ENCODE measurements at regions not wholly inside any gene's neighbourhood (a gene's known extent, or its start where the extent isn't known, plus 50 kb on each side); places are given as distances from the start of the nearest gene placed in this dataset.
"Not testable (repeated sequence)": the region's sequence is repeated elsewhere in the genome, so short reads cannot be mapped to it uniquely, and the experiment has no call there.

DNA sequence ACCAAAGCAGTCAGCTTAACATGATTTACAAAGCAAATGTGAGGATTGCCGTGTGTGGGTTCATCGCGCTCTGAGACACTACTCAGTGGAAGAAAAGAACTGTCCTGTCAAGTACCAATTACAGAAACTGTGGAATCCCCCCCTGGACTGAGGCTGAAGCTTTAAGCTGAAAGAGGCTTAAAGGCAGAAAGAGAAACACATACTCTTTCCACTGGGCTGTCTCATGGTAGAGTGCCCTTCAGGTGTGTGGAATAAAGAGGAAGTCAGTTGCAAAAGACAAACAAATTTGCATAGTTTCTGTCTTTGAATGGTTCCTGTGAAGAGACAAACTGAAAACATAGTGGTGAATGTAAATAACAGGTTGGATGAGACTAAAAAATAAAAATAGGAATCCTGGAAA is 560.4 kb upstream of the SYNCRIP start:
- Mint-ChIP-seq H3K36me3 (ENCODE audit: unreplicated experiment) (no peaks in the 10 kb centered on the region), H3K27ac (ENCODE audit: unreplicated experiment) (no peak overlapping the region), H3K4me1 (ENCODE audit: unreplicated experiment) (no peaks in the 10 kb centered on the region), H3K4me3 (ENCODE audit: unreplicated experiment) (no peak overlapping the region), H3K27me3 (ENCODE audit: unreplicated experiment) (no peaks in the 10 kb centered on the region), H3K9me3 (ENCODE audit: unreplicated experiment) (peaks cover 14% of the 10 kb centered on the region)
- TF ChIP-seq CTCF (IDR thresholded peaks at IDR 0.05) = no peak
- DNase-seq (ENCODE audit: extremely low spot score, unreplicated experiment) = no peak

DNA sequence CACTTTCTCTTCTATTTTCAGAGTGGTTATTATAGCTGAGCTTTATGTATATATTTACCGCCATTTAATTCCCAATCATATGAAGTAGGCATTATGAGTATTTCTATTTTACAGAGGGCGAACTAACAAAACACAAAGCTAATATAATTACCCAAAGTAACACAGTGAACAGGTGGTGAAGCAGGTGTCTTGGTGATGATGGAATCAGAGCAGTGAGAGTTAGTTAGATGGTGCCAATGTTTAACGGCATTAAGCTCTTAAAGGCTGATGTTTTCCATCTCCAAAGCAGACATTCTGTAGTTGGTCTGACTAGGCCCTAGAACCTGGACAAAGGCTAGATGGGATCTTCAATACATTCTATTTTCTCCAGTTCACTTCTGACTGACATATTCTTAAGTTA is 551.1 kb upstream of the SYNCRIP start:
- no peaks in the 10 kb centered on the region for H3K36me3 Mint-ChIP-seq (ENCODE audit: unreplicated experiment)
- TF ChIP-seq CTCF (IDR thresholded peaks at IDR 0.05) = no peak
- no peaks in the 10 kb centered on the region for H3K27me3 Mint-ChIP-seq (ENCODE audit: unreplicated experiment)
- no peaks in the 10 kb centered on the region for H3K9me3 Mint-ChIP-seq (ENCODE audit: unreplicated experiment)
- no peaks in the 10 kb centered on the region for H3K4me1 Mint-ChIP-seq (ENCODE audit: unreplicated experiment)
- DNase-seq (ENCODE audit: extremely low spot score, unreplicated experiment) = no peak
- no peak overlapping the region for H3K27ac Mint-ChIP-seq (ENCODE audit: unreplicated experiment)
- no peak overlapping the region for H3K4me3 Mint-ChIP-seq (ENCODE audit: unreplicated experiment)

DNA sequence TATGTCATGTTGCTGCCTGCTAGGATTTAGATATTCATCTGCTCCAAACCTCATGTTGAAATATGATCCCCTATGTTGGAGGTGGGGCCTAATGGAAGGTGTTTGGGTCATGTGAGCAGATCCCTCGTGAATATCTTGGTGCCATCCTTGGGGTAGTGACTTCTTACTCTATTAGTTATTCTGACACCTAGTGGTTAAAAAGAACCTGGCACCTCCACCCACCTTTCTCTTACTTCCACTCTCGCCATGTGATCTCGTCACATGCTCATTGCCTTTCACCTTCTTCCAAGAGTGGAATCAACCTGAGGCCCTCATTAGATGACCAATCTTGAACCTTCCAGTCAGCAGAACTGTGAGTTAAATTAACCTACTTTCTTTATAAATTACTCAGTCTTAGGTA is 549.4 kb upstream of the SYNCRIP start:
- no peak overlapping the region for H3K27ac Mint-ChIP-seq (ENCODE audit: unreplicated experiment)
- H3K9me3 Mint-ChIP-seq (ENCODE audit: unreplicated experiment) = no peaks in the 10 kb centered on the region
- no peak for DNase-seq (ENCODE audit: extremely low spot score, unreplicated experiment)
- no peaks in the 10 kb centered on the region for H3K4me1 Mint-ChIP-seq (ENCODE audit: unreplicated experiment)
- H3K36me3 Mint-ChIP-seq (ENCODE audit: unreplicated experiment) = no peaks in the 10 kb centered on the region
- H3K4me3 Mint-ChIP-seq (ENCODE audit: unreplicated experiment) = no peak overlapping the region
- peak; percentile 43 for TF ChIP-seq CTCF (IDR thresholded peaks at IDR 0.05)
- H3K27me3 Mint-ChIP-seq (ENCODE audit: unreplicated experiment) = no peaks in the 10 kb centered on the region

GRCh38 chr6:86175149-86175548 is 532.5 kb upstream of the SYNCRIP start:
- H3K27me3 Mint-ChIP-seq (ENCODE audit: unreplicated experiment); H3K27ac Mint-ChIP-seq (ENCODE audit: unreplicated experiment); H3K36me3 Mint-ChIP-seq (ENCODE audit: unreplicated experiment); DNase-seq (ENCODE audit: extremely low spot score, unreplicated experiment); H3K4me1 Mint-ChIP-seq (ENCODE audit: unreplicated experiment); H3K4me3 Mint-ChIP-seq (ENCODE audit: unreplicated experiment); H3K9me3 Mint-ChIP-seq (ENCODE audit: unreplicated experiment): not testable (repeated sequence)
- TF ChIP-seq CTCF (IDR thresholded peaks at IDR 0.05) = peak; percentile 15

GRCh38 chr6:86154852-86155251 is 512.2 kb upstream of the SYNCRIP start:
- Mint-ChIP-seq H3K27me3 (ENCODE audit: unreplicated experiment) (no peaks in the 10 kb centered on the region), H3K4me3 (ENCODE audit: unreplicated experiment) (no peak overlapping the region), H3K27ac (ENCODE audit: unreplicated experiment) (no peak overlapping the region), H3K9me3 (ENCODE audit: unreplicated experiment) (no peaks in the 10 kb centered on the region), H3K4me1 (ENCODE audit: unreplicated experiment) (no peaks in the 10 kb centered on the region), H3K36me3 (ENCODE audit: unreplicated experiment) (no peaks in the 10 kb centered on the region)
- no peak for TF ChIP-seq CTCF (IDR thresholded peaks at IDR 0.05)
- no peak for DNase-seq (ENCODE audit: extremely low spot score, unreplicated experiment)
